GM12878 (cell line): ENCODE measurements at regions not wholly inside any gene's neighbourhood (a gene's known extent, or its start where the extent isn't known, plus 50 kb on each side); places are given as distances from the start of the nearest gene placed in this dataset.

Experiments
- ATAC-seq: fragments of 200-7000 bp; cut with Tn5 transposase; 3 replicates; pipeline ENCODE4 v1.9.1; 2020; ENCODE audit warnings: mild to moderate bottlenecking, moderate library complexity
- BruUV-seq: library from RNA; stranded (reverse); fragments of 400-500 nt; replicated peaks from 2 replicates; lab custom pipeline; 2021; lab: Mats Ljungman, UMichigan
- CTCF ChIA-PET: fragments of 300-600 bp; sonication (Branson Sonifier 250); formaldehyde crosslinking; extraction: SDS; loops from one replicate; lab custom pipeline; 2021; ENCODE audit warnings: inconsistent platforms; lab: Yijun Ruan, JAX
- POLR2A ChIA-PET: fragments of 350-600 bp; formaldehyde crosslinking; extraction: SDS; loops from one replicate; lab custom pipeline; 2021; ENCODE audit warnings: inconsistent platforms; lab: Charles Lee
- RAD21 ChIA-PET: fragments of 300-600 bp; sonication (Branson Sonifier 250); formaldehyde crosslinking; loops from one replicate; lab custom pipeline; 2023; ENCODE audit warnings: antibody characterized with exemption; ENCODE audit not compliant: unreplicated experiment; lab: Charles Lee
- SMC1A ChIA-PET: fragments of 300-600 bp; sonication (Branson Sonifier 250); formaldehyde crosslinking; loops from one replicate; lab custom pipeline; 2023; ENCODE audit not compliant: unreplicated experiment, uncharacterized antibody; lab: Charles Lee
- DNase-seq: peaks from one replicate; pipeline ENCODE4 v3.0.0-alpha.2; 2011; ENCODE audit warnings: low read depth, low spot score
- FAIRE-seq: peaks from 3 replicates; lab custom pipeline; 2011; peaks lifted over from hg19 to GRCh38; lab: Jason Lieb, UNC
- H2AFZ ChIP-seq: 2 replicates; pipeline ENCODE4 v1.6.0; 2011; ENCODE audit warnings: low read depth, low read length, control low read depth; ENCODE audit not compliant: control insufficient read depth
- H3K27ac ChIP-seq: 2 replicates; pipeline ENCODE4 v1.5.1; 2011; ENCODE audit warnings: control low read depth; ENCODE audit not compliant: control insufficient read depth, insufficient read depth
- H3K27me3 ChIP-seq, 2 experiments: replicated peaks in 1 of 2; 2 replicates each; pipeline versions ENCODE4 v1.6.0 to v1.6.1; 2011; ENCODE audit warnings: low read length in 1 of 2; ENCODE audit not compliant: control insufficient read depth in 2 of 2, insufficient read depth in 2 of 2
- H3K36me3 ChIP-seq, 2 experiments: 2 replicates each; pipeline ENCODE4 v1.5.1; 2011; ENCODE audit warnings: low read length in 1 of 2; ENCODE audit not compliant: control insufficient read depth in 2 of 2, insufficient read depth in 2 of 2
- H3K4me1 ChIP-seq: 2 replicates; pipeline ENCODE4 v1.6.1; 2011; ENCODE audit warnings: mild to moderate bottlenecking, low read length, moderate library complexity, mixed read lengths; ENCODE audit not compliant: control insufficient read depth, insufficient read depth
- H3K4me2 ChIP-seq: 2 replicates; pipeline ENCODE4 v1.6.0; 2011; ENCODE audit warnings: control low read depth; ENCODE audit not compliant: control insufficient read depth, insufficient read depth
- H3K4me3 ChIP-seq: fragments of 200-600 bp; sonication (generic); 2 replicates; pipeline ENCODE4 v1.5.1; 2016
- H3K79me2 ChIP-seq: 2 replicates; pipeline ENCODE4 v1.6.0; 2011; ENCODE audit warnings: low read length; ENCODE audit not compliant: control insufficient read depth, insufficient read depth
- H3K9ac ChIP-seq: 2 replicates; pipeline ENCODE4 v1.8.0; 2011; ENCODE audit warnings: low read length, control low read depth, mixed read lengths; ENCODE audit not compliant: control insufficient read depth, insufficient read depth
- H3K9me3 ChIP-seq: replicated peaks from 3 replicates; pipeline ENCODE4 v1.5.1; 2011; ENCODE audit warnings: mild to moderate bottlenecking, low read length; ENCODE audit not compliant: control insufficient read depth, insufficient read depth
- H4K20me1 ChIP-seq: 2 replicates; pipeline ENCODE4 v1.6.0; 2011; ENCODE audit not compliant: control insufficient read depth, insufficient read depth
- ASH2L ChIP-seq: fragments of 300-600, 200-600 bp; sonication (generic); IDR thresholded peaks from 2 replicates; pipeline ENCODE4 v1.6.1; 2017; ENCODE audit warnings: low read depth, mild to moderate bottlenecking, borderline replicate concordance
- BRCA1 ChIP-seq: IDR thresholded peaks from 2 replicates; pipeline ENCODE4 v1.6.1; 2011; ENCODE audit warnings: low read depth, low read length, improper control_type of control experiment
- CEBPB ChIP-seq, 2 experiments: fragments of 150-350 bp in 1 of 2; IDR thresholded peaks; 2 replicates each; pipeline ENCODE4 v1.6.1; 2012 to 2014; ENCODE audit warnings: low read depth in 2 of 2, low read length in 2 of 2, borderline replicate concordance in 1 of 2, inconsistent platforms in 1 of 2
- CREM ChIP-seq: IDR thresholded peaks from 2 replicates; pipeline ENCODE4 v1.6.1; 2014; ENCODE audit warnings: antibody characterized with exemption, low read depth
- E2F4 ChIP-seq: IDR thresholded peaks from 2 replicates; pipeline ENCODE4 v1.6.1; 2012; ENCODE audit warnings: low read depth, low read length, improper control_type of control experiment
- HCFC1 ChIP-seq: fragments of 150-350 bp; IDR thresholded peaks from 2 replicates; pipeline ENCODE4 v1.6.1; 2014; ENCODE audit warnings: low read length
- JUND ChIP-seq: IDR thresholded peaks from 2 replicates; pipeline ENCODE4 v1.6.1; 2012; ENCODE audit warnings: low read depth, mild to moderate bottlenecking, low read length, improper control_type of control experiment, moderate library complexity
- MEF2A ChIP-seq: IDR thresholded peaks from 2 replicates; pipeline ENCODE4 v1.6.1; 2011; ENCODE audit warnings: low read depth, mild to moderate bottlenecking, low read length, moderate library complexity; ENCODE audit not compliant: insufficient read depth
- MYC ChIP-seq: IDR thresholded peaks from 2 replicates; pipeline ENCODE4 v1.6.1; 2011; ENCODE audit warnings: mild to moderate bottlenecking, low read length, moderate library complexity, inconsistent platforms; ENCODE audit not compliant: insufficient read depth, insufficient replicate concordance, insufficient read length, severe bottlenecking
- NFIC ChIP-seq: IDR thresholded peaks from 2 replicates; pipeline ENCODE4 v1.6.1; 2012; ENCODE audit warnings: low read depth, mild to moderate bottlenecking, inconsistent platforms, low read length, moderate library complexity
- PBX3 ChIP-seq: IDR thresholded peaks from 2 replicates; pipeline ENCODE4 v1.6.1; 2011; ENCODE audit warnings: mild to moderate bottlenecking, low read depth, low read length, moderate library complexity; ENCODE audit not compliant: insufficient replicate concordance
- RBBP5 ChIP-seq: fragments of 200-600 bp; sonication (generic); conservative IDR thresholded peaks from 2 replicates; pipeline ENCODE4 v1.6.1; 2016
- SIN3A ChIP-seq: IDR thresholded peaks from 2 replicates; pipeline ENCODE4 v1.6.1; 2012; ENCODE audit warnings: low read depth, low read length, improper control_type of control experiment
- YBX1 ChIP-seq: fragments of 450-650 bp; IDR thresholded peaks from 2 replicates; pipeline ENCODE4 v1.6.1; 2016; ENCODE audit warnings: antibody characterized with exemption
- ZNF207 ChIP-seq: fragments of 450-650 bp; IDR thresholded peaks from 2 replicates; pipeline ENCODE4 v1.6.1; 2014; ENCODE audit warnings: antibody characterized with exemption, mild to moderate bottlenecking, borderline replicate concordance
- WGBS: methylation state at CpG from one replicate; pipeline ENCODE4 v1.1.6; 2016; ENCODE audit warnings: low lambda C conversion rate; ENCODE audit not compliant: insufficient replicate concordance, insufficient coverage; ENCODE audit errors: missing lambda C conversion rate; 5-methylcytosine and 5-hydroxymethylcytosine counted together
- in situ Hi-C: fragments of 300-500 bp; cut with MboI; formaldehyde crosslinking; loops from 9 replicates; pipeline ENCODE4 v1.14.3; 2018; ENCODE audit warnings: mixed read lengths
- intact Hi-C: fragments of 100-400 bp; cut with micrococcal nuclease; formaldehyde crosslinking; loops from one replicate; pipeline ENCODE4 v1.14.2; 2022; ENCODE audit not compliant: unreplicated experiment

GRCh38 chr3:22734207-22734606 is 468.9 kb upstream of the UBE2E2 start:
- Histone ChIP-seq H4K20me1 (no peaks in the 10 kb centered on the region), H3K9me3 (no peaks in the 10 kb centered on the region), H3K4me2 (no peak overlapping the region), H3K36me3 (no peaks in the 10 kb centered on the region), H3K4me1 (no peaks in the 10 kb centered on the region), H2AFZ (no peak overlapping the region), H3K27ac (no peak overlapping the region), H3K9ac (no peak overlapping the region), H3K4me3 (no peak overlapping the region), H3K79me2 (no peaks in the 10 kb centered on the region), H3K27me3 (no peaks in the 10 kb centered on the region)
- 0% methylated on average over 1 of the region's 1 CpG for WGBS
- ATAC-seq (no peak), FAIRE-seq (no peak), DNase-seq (no peak)
- CTCF ChIA-PET = no interaction called here
- BruUV-seq = no TSS peak
- intact Hi-C loops (loop anchor here (5.0 kb wide), 1 partner anchor 228 kb away; no protein-coding TSS in a partner anchor), in situ Hi-C loops (no loop called here)
- TF ChIP-seq SIN3A = no peak
- no peak for TF ChIP-seq MYC
- no peak for TF ChIP-seq PBX3
- no peak for TF ChIP-seq MEF2A
- no peak for TF ChIP-seq ZNF207
- TF ChIP-seq CREM = no peak
- RAD21 ChIA-PET = no interaction called here
- POLR2A ChIA-PET = no interaction called here
- SMC1A ChIA-PET = no interaction called here

GRCh38 chr3:22734756-22735155 is 468.4 kb upstream of the UBE2E2 start:
- no peak overlapping the region for H3K9ac ChIP-seq
- ChIA-PET RAD21 (no interaction called here), CTCF (no interaction called here), SMC1A (no interaction called here), POLR2A (no interaction called here)
- H2AFZ ChIP-seq = no peak overlapping the region
- H3K36me3 ChIP-seq = no peaks in the 10 kb centered on the region
- ATAC-seq (no peak), FAIRE-seq (no peak), DNase-seq (no peak)
- 15% methylated on average over 2 of the region's 2 CpGs for WGBS
- intact Hi-C loops (loop anchor here (5.0 kb wide), 1 partner anchor 228 kb away; no protein-coding TSS in a partner anchor), in situ Hi-C loops (no loop called here)
- no peak overlapping the region for H3K27ac ChIP-seq
- no peak overlapping the region for H3K4me3 ChIP-seq
- H4K20me1 ChIP-seq = no peaks in the 10 kb centered on the region
- no TSS peak for BruUV-seq
- H3K4me1 ChIP-seq = no peaks in the 10 kb centered on the region
- H3K9me3 ChIP-seq = no peaks in the 10 kb centered on the region
- no peaks in the 10 kb centered on the region for H3K27me3 ChIP-seq
- H3K79me2 ChIP-seq = no peaks in the 10 kb centered on the region
- no peak overlapping the region for H3K4me2 ChIP-seq
- TF ChIP-seq NFIC = no peak
- TF ChIP-seq E2F4 = no peak
- no peak for TF ChIP-seq ASH2L
- TF ChIP-seq YBX1 = no peak
- no peak for TF ChIP-seq CEBPB (IDR thresholded peaks at IDR 0.05; ENCODE audit: borderline replicate concordance in 1 of 2, low read depth in 2 of 2, low read length in 2 of 2)
- no peak for TF ChIP-seq RBBP5
- TF ChIP-seq HCFC1 = no peak
- no peak for TF ChIP-seq BRCA1
- TF ChIP-seq JUND = no peak
